Endothelial cell of umbilical vein (primary cell): ENCODE measurements at regions not wholly inside any gene's neighbourhood (a gene's known extent, or its start where the extent isn't known, plus 50 kb on each side); places are given as distances from the start of the nearest gene placed in this dataset.

Experiments
- BruUV-seq: library from RNA; stranded (reverse); fragments of 400-500 nt; replicated peaks from 2 replicates; lab custom pipeline; 2021; lab: Mats Ljungman, UMichigan
- CTCF ChIA-PET: fragments of 300-600, 350-600 bp; sonication (Branson Sonifier 250); formaldehyde crosslinking; loops from one replicate; lab custom pipeline; 2021; ENCODE audit warnings: antibody characterized with exemption, inconsistent platforms; lab: Charles Lee
- POLR2A ChIA-PET: fragments of 300-600, 350-600 bp; sonication (Branson Sonifier 250); formaldehyde crosslinking; loops from one replicate; lab custom pipeline; 2021; ENCODE audit warnings: antibody characterized with exemption, inconsistent platforms; lab: Charles Lee
- DNase-seq: peaks from one replicate; pipeline ENCODE4 v3.0.0-alpha.2; 2011; ENCODE audit warnings: low read depth, low spot score
- FAIRE-seq: peaks from 2 replicates; lab custom pipeline; 2011; peaks lifted over from hg19 to GRCh38; lab: Jason Lieb, UNC
- H2AFZ ChIP-seq: 2 replicates; pipeline ENCODE4 v1.6.0; 2012; ENCODE audit warnings: low read depth, low read length, control low read depth, inconsistent platforms
- H3K27ac ChIP-seq: 2 replicates; pipeline ENCODE4 v1.5.1; 2011; ENCODE audit warnings: low read depth, mild to moderate bottlenecking, control low read depth, low read length, moderate library complexity; ENCODE audit not compliant: insufficient read depth
- H3K27me3 ChIP-seq, 2 experiments: 2 replicates each; pipeline versions ENCODE4 v1.6.0 to v1.6.1; 2011; ENCODE audit warnings: low read length in 2 of 2, mixed read lengths in 1 of 2; ENCODE audit not compliant: control insufficient read depth in 2 of 2, insufficient read depth in 2 of 2
- H3K36me3 ChIP-seq, 2 experiments: 2 replicates in 1 of 2; 3 replicates in 1 of 2; pipeline ENCODE4 v1.5.1; 2011; ENCODE audit warnings: low read length in 2 of 2, mild to moderate bottlenecking in 1 of 2, moderate library complexity in 1 of 2; ENCODE audit not compliant: control insufficient read depth in 2 of 2, insufficient read depth in 2 of 2; ENCODE audit errors: extremely low read depth in 1 of 2
- H3K4me1 ChIP-seq: 3 replicates; pipeline ENCODE4 v1.5.1; 2011; ENCODE audit warnings: mild to moderate bottlenecking, low read length; ENCODE audit not compliant: control insufficient read depth, insufficient read depth; ENCODE audit errors: extremely low read depth
- H3K4me2 ChIP-seq: 2 replicates; pipeline ENCODE4 v1.6.1; 2011; ENCODE audit warnings: low read length, control low read depth, mixed read lengths; ENCODE audit not compliant: insufficient read depth
- H3K4me3 ChIP-seq, 3 experiments: fragments of 200-600 bp in 1 of 3; sonication (generic), shearing (Covaris generic) in 1 of 3; replicated peaks in 1 of 3; 2 replicates each; pipeline ENCODE4 v1.5.1; 2011 to 2016; ENCODE audit warnings: control low read depth in 3 of 3, low read length in 3 of 3, mild to moderate bottlenecking in 2 of 3, inconsistent platforms in 1 of 3, low read depth in 1 of 3, moderate library complexity in 1 of 3; ENCODE audit not compliant: insufficient read depth in 1 of 3
- H3K79me2 ChIP-seq: 2 replicates; pipeline ENCODE4 v1.6.0; 2012; ENCODE audit warnings: low read length, inconsistent platforms; ENCODE audit not compliant: control insufficient read depth, insufficient read depth
- H3K9ac ChIP-seq: replicated peaks from 2 replicates; pipeline ENCODE3; 2011; ENCODE audit warnings: low read length, control low read depth; ENCODE audit not compliant: insufficient read depth; ENCODE audit errors: extremely low read depth
- H3K9me1 ChIP-seq: replicated peaks from 3 replicates; pipeline ENCODE4 v1.6.0; 2011; ENCODE audit warnings: mild to moderate bottlenecking, low read length; ENCODE audit not compliant: control insufficient read depth, insufficient read depth; ENCODE audit errors: extremely low read depth
- H3K9me3 ChIP-seq: replicated peaks from 2 replicates; pipeline ENCODE4 v1.5.1; 2012; ENCODE audit warnings: low read length, inconsistent platforms; ENCODE audit not compliant: control insufficient read depth, insufficient read depth
- H4K20me1 ChIP-seq: replicated peaks from 2 replicates; pipeline ENCODE3; 2011; ENCODE audit warnings: mild to moderate bottlenecking, low read length; ENCODE audit not compliant: control insufficient read depth, insufficient read depth; ENCODE audit errors: extremely low read depth
- EZH2 ChIP-seq: IDR thresholded peaks from 2 replicates; pipeline ENCODE4 v1.6.1; 2012; ENCODE audit warnings: borderline replicate concordance, low read depth, mild to moderate bottlenecking, moderate library complexity, low read length, inconsistent platforms; ENCODE audit not compliant: severe bottlenecking
- FOS ChIP-seq: IDR thresholded peaks from 2 replicates; pipeline ENCODE4 v1.6.1; 2011; ENCODE audit warnings: mild to moderate bottlenecking, low read length, moderate library complexity, borderline replicate concordance; ENCODE audit not compliant: insufficient read depth
- GATA2 ChIP-seq: IDR thresholded peaks from 2 replicates; pipeline ENCODE4 v1.7.0; 2011; ENCODE audit warnings: low read depth, mild to moderate bottlenecking, moderate library complexity, mixed read lengths, low read length; ENCODE audit not compliant: insufficient read length, insufficient read depth
- JUN ChIP-seq: IDR thresholded peaks from 2 replicates; pipeline ENCODE4 v1.6.1; 2011; ENCODE audit warnings: borderline replicate concordance, low read depth; ENCODE audit not compliant: insufficient read length, insufficient read depth
- MYC ChIP-seq: IDR thresholded peaks from one replicate; pipeline ENCODE4 v1.6.1; 2011; ENCODE audit warnings: mild to moderate bottlenecking, low read depth, low read length
- POLR2A ChIP-seq: IDR thresholded peaks from 2 replicates; pipeline ENCODE4 v1.6.1; 2012; ENCODE audit warnings: low read depth, mild to moderate bottlenecking, control low read depth, low read length
- POLR2AphosphoS5 ChIP-seq: IDR thresholded peaks from 2 replicates; pipeline ENCODE4 v1.6.1; 2012; ENCODE audit warnings: low read depth, mild to moderate bottlenecking, control low read depth, low read length, moderate library complexity; ENCODE audit not compliant: insufficient read depth
- dilution Hi-C: fragments of 300-500 bp; cut with MboI; formaldehyde crosslinking; loops from one replicate; pipeline ENCODE4 v1.15.0; 2019; ENCODE audit warnings: low sequenced_read_pairs; ENCODE audit not compliant: extremely low pct_ligation_motif_present
- intact Hi-C: fragments of 100-400 bp; cut with micrococcal nuclease; formaldehyde crosslinking; loops from one replicate; pipeline ENCODE4 v1.10.0; 2022
- TF ChIP-seq, protein P1 (sequence below): IDR thresholded peaks from 2 replicates; pipeline ENCODE4 v1.6.1; 2011; ENCODE audit not compliant: insufficient read depth, insufficient read length
- TF ChIP-seq, protein P2 (sequence below), 2 donors: IDR thresholded peaks; 1 replicate in 1 of 2; 2 replicates in 1 of 2; pipeline ENCODE4 v1.5.1; 2011; ENCODE audit warnings: low read length in 2 of 2, mild to moderate bottlenecking in 2 of 2, moderate library complexity in 2 of 2, control low read depth in 1 of 2, inconsistent platforms in 1 of 2, low read depth in 1 of 2; ENCODE audit not compliant: insufficient read depth in 1 of 2; ENCODE audit errors: extremely low read depth in 1 of 2

DNA sequence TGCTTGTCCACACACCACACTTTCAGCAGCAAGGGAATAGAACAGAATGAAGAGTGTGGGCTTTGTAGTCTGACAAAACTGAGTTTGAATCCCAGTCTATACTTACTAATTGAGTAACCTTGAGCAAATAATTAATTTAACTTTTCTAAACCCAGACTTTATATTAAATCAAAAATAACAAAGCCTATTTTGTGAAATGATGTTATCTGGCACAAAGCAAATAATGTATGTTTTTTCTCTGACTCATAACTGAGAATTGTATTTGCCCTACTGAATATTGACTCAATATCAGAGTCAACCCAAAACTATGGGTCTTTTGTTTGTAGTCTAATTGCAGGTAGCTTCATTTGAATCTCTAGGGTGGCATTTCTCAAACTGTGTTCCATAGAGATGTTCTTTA, 77.9 kb upstream of the TANC2 start:
- ChIA-PET CTCF (interaction anchor here (2.1 kb wide), 1 partner anchor 12 kb away, joined by 5 read pairs; no protein-coding TSS in a partner anchor), POLR2A (interaction anchor here (0.6 kb wide), 1 partner anchor 166 kb away, joined by 4 read pairs; no protein-coding TSS in a partner anchor)
- FAIRE-seq: peak; percentile 26
- Histone ChIP-seq H3K27ac (no peak overlapping the region), H3K9me3 (no peaks in the 10 kb centered on the region), H3K27me3 (no peaks in the 10 kb centered on the region), H3K4me1 (peaks cover 24% of the 10 kb centered on the region), H3K4me2 (peak overlapping the region; percentile 25), H3K4me3 (no peak overlapping the region), H3K9ac (no peak overlapping the region), H3K79me2 (no peaks in the 10 kb centered on the region), H3K36me3 (no peaks in the 10 kb centered on the region), H4K20me1 (no peaks in the 10 kb centered on the region), H3K9me1 (no peaks in the 10 kb centered on the region), H2AFZ (no peak overlapping the region)
- DNase-seq: peak; percentile 23
- BruUV-seq: no TSS peak
- TF ChIP-seq POLR2AphosphoS5: no peak
- peak; percentile 75 for TF ChIP-seq GATA2
- TF ChIP-seq FOS: peak; percentile 67
- dilution Hi-C loops: no loop called here
- intact Hi-C loops: no loop called here

DNA sequence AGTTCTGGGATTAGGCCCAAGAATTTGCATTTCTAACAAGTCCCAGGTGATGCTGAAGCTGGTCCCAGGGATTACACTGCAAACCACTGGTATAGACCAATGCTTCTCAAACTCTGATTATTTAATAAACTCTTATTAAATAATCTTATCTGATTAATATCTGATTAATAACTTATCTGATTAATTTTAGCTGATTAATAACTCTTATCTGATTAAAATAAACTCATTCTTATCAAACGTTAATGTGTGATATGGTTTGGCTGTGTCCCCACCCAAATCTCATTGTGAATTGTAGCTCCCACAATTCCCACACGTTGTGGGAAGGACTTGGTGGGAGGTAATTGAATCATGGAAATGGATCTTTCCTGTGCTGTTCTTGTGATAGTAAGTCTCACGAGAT, 78.6 kb upstream of the TANC2 start:
- CTCF ChIA-PET: no interaction called here

More for the DNA sequence above, 78.6 kb upstream of the TANC2 start:
- TF ChIP-seq MYC (no peak), FOS (no peak), EZH2 (no peak), JUN (no peak), GATA2 (no peak), POLR2A (no peak), POLR2AphosphoS5 (no peak)
- TF ChIP-seq, protein P1, sequence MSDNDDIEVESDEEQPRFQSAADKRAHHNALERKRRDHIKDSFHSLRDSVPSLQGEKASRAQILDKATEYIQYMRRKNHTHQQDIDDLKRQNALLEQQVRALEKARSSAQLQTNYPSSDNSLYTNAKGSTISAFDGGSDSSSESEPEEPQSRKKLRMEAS: no peak
- TF ChIP-seq, protein P2, sequence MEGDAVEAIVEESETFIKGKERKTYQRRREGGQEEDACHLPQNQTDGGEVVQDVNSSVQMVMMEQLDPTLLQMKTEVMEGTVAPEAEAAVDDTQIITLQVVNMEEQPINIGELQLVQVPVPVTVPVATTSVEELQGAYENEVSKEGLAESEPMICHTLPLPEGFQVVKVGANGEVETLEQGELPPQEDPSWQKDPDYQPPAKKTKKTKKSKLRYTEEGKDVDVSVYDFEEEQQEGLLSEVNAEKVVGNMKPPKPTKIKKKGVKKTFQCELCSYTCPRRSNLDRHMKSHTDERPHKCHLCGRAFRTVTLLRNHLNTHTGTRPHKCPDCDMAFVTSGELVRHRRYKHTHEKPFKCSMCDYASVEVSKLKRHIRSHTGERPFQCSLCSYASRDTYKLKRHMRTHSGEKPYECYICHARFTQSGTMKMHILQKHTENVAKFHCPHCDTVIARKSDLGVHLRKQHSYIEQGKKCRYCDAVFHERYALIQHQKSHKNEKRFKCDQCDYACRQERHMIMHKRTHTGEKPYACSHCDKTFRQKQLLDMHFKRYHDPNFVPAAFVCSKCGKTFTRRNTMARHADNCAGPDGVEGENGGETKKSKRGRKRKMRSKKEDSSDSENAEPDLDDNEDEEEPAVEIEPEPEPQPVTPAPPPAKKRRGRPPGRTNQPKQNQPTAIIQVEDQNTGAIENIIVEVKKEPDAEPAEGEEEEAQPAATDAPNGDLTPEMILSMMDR (IDR thresholded peaks at IDR 0.05; ENCODE audit: extremely low read depth in 1 of 2, insufficient read depth in 1 of 2, low read depth in 1 of 2, low read length in 2 of 2): no peak
- peaks cover 17% of the 10 kb centered on the region for H3K4me1 ChIP-seq
- H3K36me3 ChIP-seq: no peaks in the 10 kb centered on the region
- no peaks in the 10 kb centered on the region for H3K9me1 ChIP-seq
- no peak overlapping the region for H3K27ac ChIP-seq
- POLR2A ChIA-PET: no interaction called here
- intact Hi-C loops (no loop called here), dilution Hi-C loops (no loop called here)
- BruUV-seq: no TSS peak
- no peak for DNase-seq
- H3K9ac ChIP-seq: no peak overlapping the region
- no peak overlapping the region for H3K4me2 ChIP-seq
- H2AFZ ChIP-seq: no peak overlapping the region
- no peaks in the 10 kb centered on the region for H3K9me3 ChIP-seq
- FAIRE-seq: no peak
- H3K27me3 ChIP-seq: no peaks in the 10 kb centered on the region
- H3K79me2 ChIP-seq: no peaks in the 10 kb centered on the region
- H3K4me3 ChIP-seq: no peak overlapping the region
- H4K20me1 ChIP-seq: no peaks in the 10 kb centered on the region
